NCI-H2107 treated with DMSO at 0.1 percent for 48 hours (cell line): ENCODE measurements at regions not wholly inside any gene's neighbourhood (a gene's known extent, or its start where the extent isn't known, plus 50 kb on each side); places are given as distances from the start of the nearest gene placed in this dataset.
"Not testable (repeated sequence)": the region's sequence is repeated elsewhere in the genome, so short reads cannot be mapped to it uniquely, and the experiment has no call there.

Source experiments
- DNase-seq: peaks from one replicate; lab custom pipeline; 2025; ENCODE audit not compliant: unreplicated experiment; lab: John Stamatoyannopoulos, UW

- DNase-seq: no peak
These were observed 267.5 kb downstream of the FAT4 start for GRCh38 chr4:125582302-125582701.

- DNase-seq: no peak
These were observed 275.4 kb downstream of the FAT4 start for GRCh38 chr4:125590158-125590557.

GRCh38 chr4:125591290-125591689 lies 276.5 kb downstream of the FAT4 start:
- no peak for DNase-seq

GRCh38 chr4:125594056-125594602 lies 279.4 kb downstream of the FAT4 start:
- DNase-seq: no peak

- not testable (repeated sequence) for DNase-seq
These were observed 291.2 kb downstream of the FAT4 start for GRCh38 chr4:125605926-125606325.

GRCh38 chr4:125620066-125620860 lies 305.5 kb downstream of the FAT4 start:
- no peak for DNase-seq

- DNase-seq: no peak
These were observed 310.2 kb downstream of the FAT4 start for GRCh38 chr4:125624951-125625350.

GRCh38 chr4:125626946-125627345 lies 312.2 kb downstream of the FAT4 start:
- no peak for DNase-seq

- no peak for DNase-seq
These were observed 324.4 kb downstream of the FAT4 start for GRCh38 chr4:125639182-125639621.

GRCh38 chr4:125641611-125642010 lies 326.9 kb downstream of the FAT4 start:
- no peak for DNase-seq

- DNase-seq: no peak
These were observed 327.9 kb downstream of the FAT4 start for GRCh38 chr4:125642645-125643044.

- DNase-seq: no peak
These were observed 334.7 kb downstream of the FAT4 start for GRCh38 chr4:125649452-125649851.

- DNase-seq: no peak
These were observed 335.8 kb downstream of the FAT4 start for GRCh38 chr4:125650557-125650956.

GRCh38 chr4:125651707-125652357 lies 337.1 kb downstream of the FAT4 start:
- DNase-seq: not testable (repeated sequence)

- DNase-seq: no peak
These were observed 344.0 kb downstream of the FAT4 start for GRCh38 chr4:125658773-125659172.

GRCh38 chr4:125663896-125664767 lies 349.4 kb downstream of the FAT4 start:
- no peak for DNase-seq

- no peak for DNase-seq
These were observed 351.9 kb downstream of the FAT4 start for GRCh38 chr4:125666635-125667034.

- no peak for DNase-seq
These were observed 361.4 kb downstream of the FAT4 start for GRCh38 chr4:125676156-125676555.

GRCh38 chr4:125676583-125676982 lies 361.8 kb downstream of the FAT4 start:
- DNase-seq: no peak

GRCh38 chr4:125677665-125678307 lies 363.0 kb downstream of the FAT4 start:
- DNase-seq: no peak

- DNase-seq: no peak
These were observed 365.2 kb downstream of the FAT4 start for GRCh38 chr4:125679989-125680388.
